ENCODE measurements at regions not wholly inside any gene's neighbourhood (a gene's known extent, or its start where the extent isn't known, plus 50 kb on each side); places are given as distances from the start of the nearest gene placed in this dataset.

GRCh38 chr12:92541731-92542130 lies 161.1 kb upstream of the PLEKHG7 start:
- Histone ChIP-seq H3K9me3 (ENCODE audit: control insufficient read depth, low read length) (no peaks in the 10 kb centered on the region), H3K27ac (ENCODE audit: low read length, poor library complexity, severe bottlenecking) (no peak overlapping the region), H3K4me3 (ENCODE audit: insufficient read depth in 1 of 2, low read depth in 1 of 2, low read length in 2 of 2) (no peak overlapping the region), H3K36me3 (ENCODE audit: control insufficient read depth in 1 of 2, insufficient read depth in 2 of 2, low read depth in 1 of 2, low read length in 2 of 2) (no peaks in the 10 kb centered on the region), H3K18ac (ENCODE audit: low read depth in 1 of 2, low read length in 2 of 2) (peak overlapping the region in 1 of 2 experiments; percentile 28), H2BK120ac (ENCODE audit: low read depth, low read length) (no peak overlapping the region), H2AK5ac (ENCODE audit: low read length, severe bottlenecking) (no peak overlapping the region), H4K91ac (ENCODE audit: low read length) (no peak overlapping the region), H2AFZ (ENCODE audit: low read depth, low read length) (no peak overlapping the region), H3K4me1 (ENCODE audit: control insufficient read depth, insufficient read depth, low read depth, low read length) (peaks cover 2% of the 10 kb centered on the region), H2BK5ac (ENCODE audit: low read depth, low read length, poor library complexity, severe bottlenecking) (no peak overlapping the region), H4K8ac (ENCODE audit: low read length) (no peak overlapping the region), H2BK15ac (ENCODE audit: low read depth, poor library complexity, severe bottlenecking) (no peak overlapping the region), H3K27me3 (ENCODE audit: control insufficient read depth in 1 of 2, insufficient read depth in 1 of 2, low read length in 2 of 2) (no peaks in the 10 kb centered on the region), H3K4me2 (ENCODE audit: low read length, poor library complexity, severe bottlenecking) (no peak overlapping the region), H3K4ac (ENCODE audit: low read depth in 1 of 2, low read length in 2 of 2) (peak overlapping the region in 1 of 2 experiments; percentile 60), H3K9ac (ENCODE audit: low read length) (no peak overlapping the region), H3K14ac (ENCODE audit: low read length in 2 of 2) (no peak overlapping the region), H3K23ac (ENCODE audit: low read length in 2 of 2) (no peak overlapping the region), H3K79me1 (replicated peaks; ENCODE audit: low read length, poor library complexity, severe bottlenecking) (no peaks in the 10 kb centered on the region), H2BK12ac (ENCODE audit: low read length in 2 of 2) (peak overlapping the region in 1 of 2 experiments; percentile 95)
- WGBS: 96% methylated on average over 1 of the region's 2 CpGs
- no peak for DNase-seq

GRCh38 chr12:92540782-92541423 lies 161.9 kb upstream of the PLEKHG7 start:
- H3K36me3 ChIP-seq (ENCODE audit: control insufficient read depth in 1 of 2, insufficient read depth in 2 of 2, low read depth in 1 of 2, low read length in 2 of 2): no peaks in the 10 kb centered on the region
- H3K9me3 ChIP-seq (ENCODE audit: control insufficient read depth, low read length): no peaks in the 10 kb centered on the region
- peaks cover 2% of the 10 kb centered on the region for H3K4me1 ChIP-seq (ENCODE audit: control insufficient read depth, insufficient read depth, low read depth, low read length)
- H3K23ac ChIP-seq (ENCODE audit: low read length in 2 of 2): no peak overlapping the region
- no peaks in the 10 kb centered on the region for H3K79me1 ChIP-seq (replicated peaks; ENCODE audit: low read length, poor library complexity, severe bottlenecking)
- DNase-seq: no peak
- 96% methylated on average over 2 of the region's 3 CpGs for WGBS
- peak overlapping the region; percentile 84 for H4K91ac ChIP-seq (ENCODE audit: low read length)
- no peak overlapping the region for H2AFZ ChIP-seq (ENCODE audit: low read depth, low read length)
- no peak overlapping the region for H3K9ac ChIP-seq (ENCODE audit: low read length)
- peak overlapping the region; percentile 56 to 78 for H3K18ac ChIP-seq (ENCODE audit: low read depth in 1 of 2, low read length in 2 of 2)
- no peak overlapping the region for H3K14ac ChIP-seq (ENCODE audit: low read length in 2 of 2)
- no peak overlapping the region for H3K27ac ChIP-seq (ENCODE audit: low read length, poor library complexity, severe bottlenecking)
- no peak overlapping the region for H3K4me2 ChIP-seq (ENCODE audit: low read length, poor library complexity, severe bottlenecking)
- H2AK5ac ChIP-seq (ENCODE audit: low read length, severe bottlenecking): no peak overlapping the region
- H2BK120ac ChIP-seq (ENCODE audit: low read depth, low read length): no peak overlapping the region
- H3K27me3 ChIP-seq (ENCODE audit: control insufficient read depth in 1 of 2, insufficient read depth in 1 of 2, low read length in 2 of 2): no peaks in the 10 kb centered on the region
- peak overlapping the region; percentile 47 to 73 for H3K4ac ChIP-seq (ENCODE audit: low read depth in 1 of 2, low read length in 2 of 2)
- peak overlapping the region; percentile 79 to 94 for H2BK12ac ChIP-seq (ENCODE audit: low read length in 2 of 2)
- H3K4me3 ChIP-seq (ENCODE audit: insufficient read depth in 1 of 2, low read depth in 1 of 2, low read length in 2 of 2): no peak overlapping the region
- H4K8ac ChIP-seq (ENCODE audit: low read length): peak overlapping the region; percentile 92
- no peak overlapping the region for H2BK5ac ChIP-seq (ENCODE audit: low read depth, low read length, poor library complexity, severe bottlenecking)
- no peak overlapping the region for H2BK15ac ChIP-seq (ENCODE audit: low read depth, poor library complexity, severe bottlenecking)

- Histone ChIP-seq H2AFZ (ENCODE audit: low read depth, low read length) (no peak overlapping the region), H3K9ac (ENCODE audit: low read length) (no peak overlapping the region), H3K14ac (ENCODE audit: low read length in 2 of 2) (peak overlapping the region in 1 of 2 experiments; percentile 55), H3K4me1 (ENCODE audit: control insufficient read depth, insufficient read depth, low read depth, low read length) (peaks cover 2% of the 10 kb centered on the region), H3K79me1 (replicated peaks; ENCODE audit: low read length, poor library complexity, severe bottlenecking) (no peaks in the 10 kb centered on the region), H3K4me2 (ENCODE audit: low read length, poor library complexity, severe bottlenecking) (no peak overlapping the region), H3K36me3 (ENCODE audit: control insufficient read depth in 1 of 2, insufficient read depth in 2 of 2, low read depth in 1 of 2, low read length in 2 of 2) (no peaks in the 10 kb centered on the region), H3K9me3 (ENCODE audit: control insufficient read depth, low read length) (no peaks in the 10 kb centered on the region), H3K27ac (ENCODE audit: low read length, poor library complexity, severe bottlenecking) (no peak overlapping the region), H2AK5ac (ENCODE audit: low read length, severe bottlenecking) (no peak overlapping the region), H3K4ac (ENCODE audit: low read depth in 1 of 2, low read length in 2 of 2) (peak overlapping the region; percentile 47 to 91), H4K91ac (ENCODE audit: low read length) (peak overlapping the region; percentile 84), H3K23ac (ENCODE audit: low read length in 2 of 2) (no peak overlapping the region), H3K27me3 (ENCODE audit: control insufficient read depth in 1 of 2, insufficient read depth in 1 of 2, low read length in 2 of 2) (no peaks in the 10 kb centered on the region), H2BK12ac (ENCODE audit: low read length in 2 of 2) (peak overlapping the region; percentile 85 to 94), H2BK15ac (ENCODE audit: low read depth, poor library complexity, severe bottlenecking) (no peak overlapping the region), H2BK5ac (ENCODE audit: low read depth, low read length, poor library complexity, severe bottlenecking) (no peak overlapping the region), H2BK120ac (ENCODE audit: low read depth, low read length) (no peak overlapping the region), H4K8ac (ENCODE audit: low read length) (peak overlapping the region; percentile 92), H3K4me3 (ENCODE audit: insufficient read depth in 1 of 2, low read depth in 1 of 2, low read length in 2 of 2) (no peak overlapping the region), H3K18ac (ENCODE audit: low read depth in 1 of 2, low read length in 2 of 2) (peak overlapping the region; percentile 67 to 78)
- no peak for DNase-seq
- WGBS: 46% methylated on average over 11 of the region's 12 CpGs
Observed at GRCh38 chr12:92539976-92540781, 162.6 kb upstream of the PLEKHG7 start.

GRCh38 chr12:92539110-92539749 lies 163.6 kb upstream of the PLEKHG7 start:
- H2BK15ac ChIP-seq (ENCODE audit: low read depth, poor library complexity, severe bottlenecking): no peak overlapping the region
- no peaks in the 10 kb centered on the region for H3K27me3 ChIP-seq (ENCODE audit: control insufficient read depth in 1 of 2, insufficient read depth in 1 of 2, low read length in 2 of 2)
- no peak overlapping the region for H3K4me3 ChIP-seq (ENCODE audit: insufficient read depth in 1 of 2, low read depth in 1 of 2, low read length in 2 of 2)
- H3K4me2 ChIP-seq (ENCODE audit: low read length, poor library complexity, severe bottlenecking): no peak overlapping the region
- H2BK5ac ChIP-seq (ENCODE audit: low read depth, low read length, poor library complexity, severe bottlenecking): no peak overlapping the region
- H2BK120ac ChIP-seq (ENCODE audit: low read depth, low read length): no peak overlapping the region
- no peak overlapping the region for H4K91ac ChIP-seq (ENCODE audit: low read length)
- H3K18ac ChIP-seq (ENCODE audit: low read depth in 1 of 2, low read length in 2 of 2): peak overlapping the region in 1 of 2 experiments; percentile 84
- no peak overlapping the region for H3K27ac ChIP-seq (ENCODE audit: low read length, poor library complexity, severe bottlenecking)
- H2AK5ac ChIP-seq (ENCODE audit: low read length, severe bottlenecking): no peak overlapping the region
- H3K36me3 ChIP-seq (ENCODE audit: control insufficient read depth in 1 of 2, insufficient read depth in 2 of 2, low read depth in 1 of 2, low read length in 2 of 2): no peaks in the 10 kb centered on the region
- H3K4me1 ChIP-seq (ENCODE audit: control insufficient read depth, insufficient read depth, low read depth, low read length): peaks cover 2% of the 10 kb centered on the region
- no peak overlapping the region for H3K23ac ChIP-seq (ENCODE audit: low read length in 2 of 2)
- H3K9me3 ChIP-seq (ENCODE audit: control insufficient read depth, low read length): no peaks in the 10 kb centered on the region
- 27% methylated on average over 5 of the region's 5 CpGs for WGBS
- peak; percentile 78 for DNase-seq
- H3K79me1 ChIP-seq (replicated peaks; ENCODE audit: low read length, poor library complexity, severe bottlenecking): no peaks in the 10 kb centered on the region
- H2BK12ac ChIP-seq (ENCODE audit: low read length in 2 of 2): peak overlapping the region in 1 of 2 experiments; percentile 75
- no peak overlapping the region for H4K8ac ChIP-seq (ENCODE audit: low read length)
- H3K4ac ChIP-seq (ENCODE audit: low read depth in 1 of 2, low read length in 2 of 2): peak overlapping the region in 1 of 2 experiments; percentile 88
- H2AFZ ChIP-seq (ENCODE audit: low read depth, low read length): no peak overlapping the region
- H3K14ac ChIP-seq (ENCODE audit: low read length in 2 of 2): no peak overlapping the region
- no peak overlapping the region for H3K9ac ChIP-seq (ENCODE audit: low read length)

Data from mesenchymal stem cell (in vitro differentiated cells and primary cell).